ENCODE measurements at regions not wholly inside any gene's neighbourhood (a gene's known extent, or its start where the extent isn't known, plus 50 kb on each side); places are given as distances from the start of the nearest gene placed in this dataset.

- H4K20me1 ChIP-seq (ENCODE audit: insufficient read depth, low read length): no peaks in the 10 kb centered on the region
- no peak overlapping the region for H3K4me3 ChIP-seq (ENCODE audit: low read depth in 1 of 2, low read length in 2 of 2)
- H2AFZ ChIP-seq (ENCODE audit: low read depth, low read length): no peak overlapping the region
- DNase-seq (no peak), ATAC-seq (ENCODE audit: insufficient read depth, low read depth) (no peak)
- no peaks in the 10 kb centered on the region for H3K9me3 ChIP-seq (ENCODE audit: insufficient read depth, low read length, severe bottlenecking)
- H3K36me3 ChIP-seq (ENCODE audit: insufficient read depth, low read length): no peaks in the 10 kb centered on the region
- no peak for TF ChIP-seq CTCF (IDR thresholded peaks at IDR 0.05; ENCODE audit: borderline replicate concordance, extremely low read depth, low read length, poor library complexity, severe bottlenecking)
- TF ChIP-seq EZH2 (IDR thresholded peaks at IDR 0.05; ENCODE audit: borderline replicate concordance, low read depth, low read length, severe bottlenecking): no peak
- H3K4me1 ChIP-seq (ENCODE audit: insufficient read depth, low read length): no peaks in the 10 kb centered on the region
- no peaks in the 10 kb centered on the region for H3K79me2 ChIP-seq (ENCODE audit: insufficient read depth, low read length)
- H3K27ac ChIP-seq (ENCODE audit: low read length): no peak overlapping the region
- no peaks in the 10 kb centered on the region for H3K27me3 ChIP-seq (ENCODE audit: insufficient read depth, low read length, poor library complexity)
- H3K4me2 ChIP-seq (ENCODE audit: insufficient read depth, low read length): no peak overlapping the region
- H3K9ac ChIP-seq (ENCODE audit: low read depth, low read length): no peak overlapping the region
Observed at GRCh38 chr12:83896416-83896815, 1016.2 kb downstream of the SLC6A15 start.

GRCh38 chr12:83893101-83893500 lies 1019.5 kb downstream of the SLC6A15 start:
- Histone ChIP-seq H4K20me1 (ENCODE audit: insufficient read depth, low read length) (no peaks in the 10 kb centered on the region), H3K79me2 (ENCODE audit: insufficient read depth, low read length) (no peaks in the 10 kb centered on the region), H3K4me1 (ENCODE audit: insufficient read depth, low read length) (no peaks in the 10 kb centered on the region), H3K27ac (ENCODE audit: low read length) (no peak overlapping the region), H3K9ac (ENCODE audit: low read depth, low read length) (no peak overlapping the region), H3K36me3 (ENCODE audit: insufficient read depth, low read length) (no peaks in the 10 kb centered on the region), H3K27me3 (ENCODE audit: insufficient read depth, low read length, poor library complexity) (no peaks in the 10 kb centered on the region), H3K4me3 (ENCODE audit: low read depth in 1 of 2, low read length in 2 of 2) (no peak overlapping the region), H2AFZ (ENCODE audit: low read depth, low read length) (no peak overlapping the region), H3K9me3 (ENCODE audit: insufficient read depth, low read length, severe bottlenecking) (no peaks in the 10 kb centered on the region), H3K4me2 (ENCODE audit: insufficient read depth, low read length) (no peak overlapping the region)
- no peak for TF ChIP-seq CTCF (IDR thresholded peaks at IDR 0.05; ENCODE audit: borderline replicate concordance, extremely low read depth, low read length, poor library complexity, severe bottlenecking)
- TF ChIP-seq EZH2 (IDR thresholded peaks at IDR 0.05; ENCODE audit: borderline replicate concordance, low read depth, low read length, severe bottlenecking): no peak
- DNase-seq (no peak), ATAC-seq (ENCODE audit: insufficient read depth, low read depth) (no peak)

GRCh38 chr12:83889745-83890144 lies 1022.9 kb downstream of the SLC6A15 start:
- Histone ChIP-seq H3K36me3 (ENCODE audit: insufficient read depth, low read length) (no peaks in the 10 kb centered on the region), H2AFZ (ENCODE audit: low read depth, low read length) (no peak overlapping the region), H4K20me1 (ENCODE audit: insufficient read depth, low read length) (no peaks in the 10 kb centered on the region), H3K27me3 (ENCODE audit: insufficient read depth, low read length, poor library complexity) (no peaks in the 10 kb centered on the region), H3K27ac (ENCODE audit: low read length) (no peak overlapping the region), H3K4me1 (ENCODE audit: insufficient read depth, low read length) (no peaks in the 10 kb centered on the region), H3K4me2 (ENCODE audit: insufficient read depth, low read length) (no peak overlapping the region), H3K79me2 (ENCODE audit: insufficient read depth, low read length) (no peaks in the 10 kb centered on the region), H3K4me3 (ENCODE audit: low read depth in 1 of 2, low read length in 2 of 2) (no peak overlapping the region), H3K9ac (ENCODE audit: low read depth, low read length) (no peak overlapping the region), H3K9me3 (ENCODE audit: insufficient read depth, low read length, severe bottlenecking) (no peaks in the 10 kb centered on the region)
- no peak for ATAC-seq (ENCODE audit: insufficient read depth, low read depth)
- DNase-seq: no peak
- TF ChIP-seq CTCF (IDR thresholded peaks at IDR 0.05; ENCODE audit: borderline replicate concordance, extremely low read depth, low read length, poor library complexity, severe bottlenecking): no peak
- TF ChIP-seq EZH2 (IDR thresholded peaks at IDR 0.05; ENCODE audit: borderline replicate concordance, low read depth, low read length, severe bottlenecking): no peak

GRCh38 chr12:83886479-83886878 lies 1026.1 kb downstream of the SLC6A15 start:
- no peaks in the 10 kb centered on the region for H3K79me2 ChIP-seq (ENCODE audit: insufficient read depth, low read length)

More at GRCh38 chr12:83886479-83886878, 1026.1 kb downstream of the SLC6A15 start:
- no peak for TF ChIP-seq CTCF (IDR thresholded peaks at IDR 0.05; ENCODE audit: borderline replicate concordance, extremely low read depth, low read length, poor library complexity, severe bottlenecking)
- no peak for TF ChIP-seq EZH2 (IDR thresholded peaks at IDR 0.05; ENCODE audit: borderline replicate concordance, low read depth, low read length, severe bottlenecking)
- Histone ChIP-seq H3K36me3 (ENCODE audit: insufficient read depth, low read length) (no peaks in the 10 kb centered on the region), H3K4me1 (ENCODE audit: insufficient read depth, low read length) (no peaks in the 10 kb centered on the region), H3K27me3 (ENCODE audit: insufficient read depth, low read length, poor library complexity) (no peaks in the 10 kb centered on the region), H4K20me1 (ENCODE audit: insufficient read depth, low read length) (no peaks in the 10 kb centered on the region), H3K27ac (ENCODE audit: low read length) (no peak overlapping the region), H3K4me2 (ENCODE audit: insufficient read depth, low read length) (no peak overlapping the region), H3K4me3 (ENCODE audit: low read depth in 1 of 2, low read length in 2 of 2) (no peak overlapping the region), H3K9ac (ENCODE audit: low read depth, low read length) (no peak overlapping the region), H3K9me3 (ENCODE audit: insufficient read depth, low read length, severe bottlenecking) (no peaks in the 10 kb centered on the region), H2AFZ (ENCODE audit: low read depth, low read length) (no peak overlapping the region)
- DNase-seq (no peak), ATAC-seq (ENCODE audit: insufficient read depth, low read depth) (no peak)

Measured in DND-41 (cell line).